IMR-90 (cell line): ENCODE measurements at regions not wholly inside any gene's neighbourhood (a gene's known extent, or its start where the extent isn't known, plus 50 kb on each side); places are given as distances from the start of the nearest gene placed in this dataset.

Experiments used
- ATAC-seq: fragments of 200-7000 bp; cut with Tn5 transposase; 2 replicates; pipeline ENCODE4 v1.9.1; 2020; ENCODE audit warnings: low read depth, mild to moderate bottlenecking, moderate library complexity
- BruUV-seq: library from RNA; stranded (reverse); fragments of 400-500 nt; replicated peaks from 2 replicates; lab custom pipeline; 2021; lab: Mats Ljungman, UMichigan
- CTCF ChIA-PET: fragments of 300-600 bp; formaldehyde crosslinking; extraction: SDS; loops from one replicate; lab custom pipeline; 2021; ENCODE audit warnings: antibody characterized with exemption; lab: Yijun Ruan, JAX
- POLR2A ChIA-PET: fragments of 300-600 bp; sonication (Branson Sonifier 250); formaldehyde crosslinking; loops from one replicate; lab custom pipeline; 2022; ENCODE audit warnings: antibody characterized with exemption; ENCODE audit not compliant: unreplicated experiment; lab: Charles Lee
- DNase-seq: peaks from one replicate; pipeline ENCODE4 v3.0.0; 2013
- H2AFZ ChIP-seq: replicated peaks from 2 replicates; pipeline ENCODE3; 2013; ENCODE audit warnings: low read length, mild to moderate bottlenecking; ENCODE audit not compliant: poor library complexity
- H2AK5ac ChIP-seq: 2 replicates; pipeline ENCODE4 v1.6.1; 2013; ENCODE audit warnings: low read depth, low read length, inconsistent platforms
- H2AK9ac ChIP-seq: replicated peaks from 2 replicates; pipeline ENCODE3; 2013; ENCODE audit warnings: mild to moderate bottlenecking, low read depth, low read length, moderate library complexity; ENCODE audit not compliant: poor library complexity
- H2BK120ac ChIP-seq: 2 replicates; pipeline ENCODE4 v1.6.1; 2013; ENCODE audit warnings: low read depth, low read length, inconsistent platforms
- H2BK15ac ChIP-seq: 3 replicates; pipeline ENCODE4 v1.6.1; 2013; ENCODE audit warnings: low read depth, low read length, inconsistent platforms
- H2BK20ac ChIP-seq: 2 replicates; pipeline ENCODE4 v1.6.1; 2013; ENCODE audit warnings: low read depth, mild to moderate bottlenecking, inconsistent platforms, low read length, moderate library complexity
- H2BK5ac ChIP-seq: 2 replicates; pipeline ENCODE4 v1.6.1; 2013; ENCODE audit warnings: mild to moderate bottlenecking, low read depth, low read length, inconsistent platforms; ENCODE audit not compliant: poor library complexity, severe bottlenecking
- H3K14ac ChIP-seq: replicated peaks from 2 replicates; pipeline ENCODE4 v1.6.1; 2013; ENCODE audit warnings: low read depth, low read length, inconsistent platforms
- H3K18ac ChIP-seq: 2 replicates; pipeline ENCODE4 v1.6.1; 2013; ENCODE audit warnings: low read depth, low read length, control low read depth
- H3K23ac ChIP-seq: 2 replicates; pipeline ENCODE4 v1.6.1; 2013; ENCODE audit warnings: low read depth, low read length, inconsistent platforms
- H3K27ac ChIP-seq: 2 replicates; pipeline ENCODE4 v1.5.1; 2013; ENCODE audit warnings: mild to moderate bottlenecking, control low read depth, low read length; ENCODE audit not compliant: insufficient read depth
- H3K27me3 ChIP-seq: 2 replicates; pipeline ENCODE4 v1.6.1; 2013; ENCODE audit warnings: low read length; ENCODE audit not compliant: control insufficient read depth, insufficient read depth
- H3K36me3 ChIP-seq: 2 replicates; pipeline ENCODE4 v1.6.1; 2013; ENCODE audit warnings: low read length, mixed read lengths; ENCODE audit not compliant: control insufficient read depth, insufficient read depth
- H3K4ac ChIP-seq: 2 replicates; pipeline ENCODE4 v1.6.1; 2013; ENCODE audit warnings: low read depth, low read length, inconsistent platforms
- H3K4me1 ChIP-seq: 2 replicates; pipeline ENCODE4 v1.6.1; 2013; ENCODE audit warnings: low read length, mixed read lengths; ENCODE audit not compliant: control insufficient read depth, insufficient read depth
- H3K4me2 ChIP-seq: 2 replicates; pipeline ENCODE4 v1.6.1; 2013; ENCODE audit warnings: low read depth, mild to moderate bottlenecking, control low read depth, low read length, moderate library complexity
- H3K4me3 ChIP-seq: 2 replicates; pipeline ENCODE4 v1.5.1; 2013; ENCODE audit warnings: low read depth, mild to moderate bottlenecking, control low read depth, low read length, moderate library complexity; ENCODE audit not compliant: insufficient read depth
- H3K56ac ChIP-seq: 2 replicates; pipeline ENCODE4 v1.6.1; 2013; ENCODE audit warnings: low read length, inconsistent platforms; ENCODE audit not compliant: insufficient read depth; ENCODE audit errors: extremely low read depth
- H3K79me1 ChIP-seq, 2 experiments: 2 replicates each; pipeline ENCODE4 v1.6.1; 2013; ENCODE audit warnings: low read length in 2 of 2, inconsistent platforms in 1 of 2, low read depth in 1 of 2
- H3K9ac ChIP-seq: 2 replicates; pipeline ENCODE4 v1.6.1; 2013; ENCODE audit warnings: low read depth, low read length, control low read depth
- H3K9me1 ChIP-seq: 2 replicates; pipeline ENCODE4 v1.6.1; 2013; ENCODE audit warnings: low read length, inconsistent platforms; ENCODE audit not compliant: insufficient read depth
- H3K9me3 ChIP-seq: 2 replicates; pipeline ENCODE4 v1.6.1; 2013; ENCODE audit warnings: low read length; ENCODE audit not compliant: control insufficient read depth, insufficient read depth
- H4K20me1 ChIP-seq: 2 replicates; pipeline ENCODE4 v1.6.1; 2013; ENCODE audit warnings: low read length, inconsistent platforms; ENCODE audit not compliant: insufficient read depth
- H4K5ac ChIP-seq: 2 replicates; pipeline ENCODE4 v1.6.1; 2013; ENCODE audit warnings: mild to moderate bottlenecking, low read depth, low read length, control low read depth
- H4K8ac ChIP-seq, 2 experiments: 2 replicates each; pipeline ENCODE4 v1.6.1; 2013; ENCODE audit warnings: low read depth in 2 of 2, low read length in 2 of 2, control low read depth in 1 of 2, inconsistent platforms in 1 of 2
- H4K91ac ChIP-seq: 2 replicates; pipeline ENCODE4 v1.6.1; 2013; ENCODE audit warnings: low read depth, low read length, inconsistent platforms; ENCODE audit not compliant: insufficient read depth
- CHD1 ChIP-seq: IDR thresholded peaks from 2 replicates; pipeline ENCODE4 v1.6.1; 2012; ENCODE audit warnings: low read depth, low read length, improper control_type of control experiment
- FOS ChIP-seq: fragments of 150-350 bp; IDR thresholded peaks from 2 replicates; pipeline ENCODE4 v1.6.1; 2016; ENCODE audit warnings: low read depth, low read length
- MAFK ChIP-seq: IDR thresholded peaks from 2 replicates; pipeline ENCODE4 v1.6.1; 2012; ENCODE audit warnings: low read depth, low read length, improper control_type of control experiment
- MAZ ChIP-seq: IDR thresholded peaks from 2 replicates; pipeline ENCODE4 v1.6.1; 2012; ENCODE audit warnings: low read depth, mild to moderate bottlenecking, low read length, improper control_type of control experiment, moderate library complexity, borderline replicate concordance
- MXI1 ChIP-seq: IDR thresholded peaks from 2 replicates; pipeline ENCODE4 v1.6.1; 2012; ENCODE audit warnings: low read depth, mild to moderate bottlenecking, low read length, moderate library complexity, borderline replicate concordance
- POLR2A ChIP-seq: IDR thresholded peaks from 2 replicates; pipeline ENCODE4 v1.6.1; 2012; ENCODE audit warnings: mild to moderate bottlenecking, low read depth, low read length
- RCOR1 ChIP-seq: IDR thresholded peaks from 2 replicates; pipeline ENCODE4 v1.6.1; 2012; ENCODE audit warnings: mild to moderate bottlenecking, low read length, improper control_type of control experiment; ENCODE audit not compliant: insufficient replicate concordance
- RFX5 ChIP-seq: IDR thresholded peaks from 2 replicates; pipeline ENCODE4 v1.8.0; 2012; ENCODE audit warnings: low read depth, mild to moderate bottlenecking, low read length, moderate library complexity
- WGBS, 2 experiments: methylation state at CpG; one replicate each; pipeline versions ENCODE4 v1.1.5 to v1.1.7; 2013; ENCODE audit warnings: missing lambda C conversion rate in 2 of 2; ENCODE audit not compliant: insufficient read length in 1 of 2; ENCODE audit errors: extremely low coverage in 2 of 2; 5-methylcytosine and 5-hydroxymethylcytosine counted together
- dilution Hi-C: fragments of 300-500 bp; cut with HindIII; formaldehyde crosslinking; loops from one replicate; pipeline ENCODE4 v1.14.3; 2018; ENCODE audit warnings: low sequenced_read_pairs; ENCODE audit not compliant: unreplicated experiment
- in situ Hi-C: fragments of 300-500 bp; cut with MboI; formaldehyde crosslinking; loops from 3 replicates; pipeline ENCODE4 v1.14.3; 2019; ENCODE audit warnings: low sequenced_read_pairs, inconsistent platforms, mixed read lengths
- intact Hi-C: fragments of 100-400 bp; cut with micrococcal nuclease; formaldehyde crosslinking; loops from 2 replicates; pipeline ENCODE4 v1.10.0; 2022
- TF ChIP-seq, protein P1 (sequence below): fragments of 150-350 bp; IDR thresholded peaks from 2 replicates; pipeline ENCODE4 v1.6.1; 2017; ENCODE audit warnings: mild to moderate bottlenecking, antibody characterized with exemption, low read length, low read depth
- TF ChIP-seq, protein P2 (sequence below): conservative IDR thresholded peaks from 2 replicates; pipeline ENCODE4 v1.5.1; 2012; ENCODE audit warnings: mild to moderate bottlenecking, low read depth, low read length, improper control_type of control experiment

GRCh38 chr6:22409486-22409885 lies 112.7 kb upstream of the PRL start:
- Histone ChIP-seq H2AK5ac (no peak overlapping the region), H2BK120ac (no peak overlapping the region), H3K79me1 (no peaks in the 10 kb centered on the region), H2BK20ac (no peak overlapping the region), H2BK5ac (no peak overlapping the region), H3K4me2 (no peak overlapping the region), H3K18ac (no peak overlapping the region), H3K14ac (no peak overlapping the region), H3K27ac (no peak overlapping the region), H3K56ac (no peak overlapping the region), H2BK15ac (no peak overlapping the region), H4K91ac (no peak overlapping the region), H4K8ac (no peak overlapping the region), H4K5ac (no peak overlapping the region), H3K23ac (no peak overlapping the region), H2AFZ (no peak overlapping the region), H3K9me1 (no peaks in the 10 kb centered on the region), H3K9me3 (no peaks in the 10 kb centered on the region), H2AK9ac (no peak overlapping the region), H3K4ac (no peak overlapping the region), H3K4me1 (no peaks in the 10 kb centered on the region; the same call in 1 of the 2 replicates), H3K36me3 (no peaks in the 10 kb centered on the region), H3K4me3 (no peak overlapping the region), H3K9ac (no peak overlapping the region), H4K20me1 (no peaks in the 10 kb centered on the region), H3K27me3 (no peaks in the 10 kb centered on the region)
- intact Hi-C loops (no loop called here), dilution Hi-C loops (no loop called here), in situ Hi-C loops (no loop called here)
- WGBS, 2 experiments: no CpG with 5 or more reads among the region's 1 CpG
- CTCF ChIA-PET: interaction anchor here (1.0 kb wide), 1 partner anchor 9 kb away, joined by 3 read pairs; no protein-coding TSS in a partner anchor
- peak; percentile 33 for DNase-seq
- no peak for ATAC-seq
- POLR2A ChIA-PET: no interaction called here
- no TSS peak for BruUV-seq
- no peak for TF ChIP-seq FOS
- TF ChIP-seq CHD1: no peak
- TF ChIP-seq RCOR1: no peak
- TF ChIP-seq, protein P1, sequence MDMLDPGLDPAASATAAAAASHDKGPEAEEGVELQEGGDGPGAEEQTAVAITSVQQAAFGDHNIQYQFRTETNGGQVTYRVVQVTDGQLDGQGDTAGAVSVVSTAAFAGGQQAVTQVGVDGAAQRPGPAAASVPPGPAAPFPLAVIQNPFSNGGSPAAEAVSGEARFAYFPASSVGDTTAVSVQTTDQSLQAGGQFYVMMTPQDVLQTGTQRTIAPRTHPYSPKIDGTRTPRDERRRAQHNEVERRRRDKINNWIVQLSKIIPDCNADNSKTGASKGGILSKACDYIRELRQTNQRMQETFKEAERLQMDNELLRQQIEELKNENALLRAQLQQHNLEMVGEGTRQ: no peak
- no peak for TF ChIP-seq MXI1
- TF ChIP-seq MAZ: no peak
- no peak for TF ChIP-seq POLR2A
- TF ChIP-seq, protein P2, sequence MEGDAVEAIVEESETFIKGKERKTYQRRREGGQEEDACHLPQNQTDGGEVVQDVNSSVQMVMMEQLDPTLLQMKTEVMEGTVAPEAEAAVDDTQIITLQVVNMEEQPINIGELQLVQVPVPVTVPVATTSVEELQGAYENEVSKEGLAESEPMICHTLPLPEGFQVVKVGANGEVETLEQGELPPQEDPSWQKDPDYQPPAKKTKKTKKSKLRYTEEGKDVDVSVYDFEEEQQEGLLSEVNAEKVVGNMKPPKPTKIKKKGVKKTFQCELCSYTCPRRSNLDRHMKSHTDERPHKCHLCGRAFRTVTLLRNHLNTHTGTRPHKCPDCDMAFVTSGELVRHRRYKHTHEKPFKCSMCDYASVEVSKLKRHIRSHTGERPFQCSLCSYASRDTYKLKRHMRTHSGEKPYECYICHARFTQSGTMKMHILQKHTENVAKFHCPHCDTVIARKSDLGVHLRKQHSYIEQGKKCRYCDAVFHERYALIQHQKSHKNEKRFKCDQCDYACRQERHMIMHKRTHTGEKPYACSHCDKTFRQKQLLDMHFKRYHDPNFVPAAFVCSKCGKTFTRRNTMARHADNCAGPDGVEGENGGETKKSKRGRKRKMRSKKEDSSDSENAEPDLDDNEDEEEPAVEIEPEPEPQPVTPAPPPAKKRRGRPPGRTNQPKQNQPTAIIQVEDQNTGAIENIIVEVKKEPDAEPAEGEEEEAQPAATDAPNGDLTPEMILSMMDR: no peak
- TF ChIP-seq MAFK: no peak
- TF ChIP-seq RFX5: no peak
